GM18907 (cell line): ENCODE measurements at regions not wholly inside any gene's neighbourhood (a gene's known extent, or its start where the extent isn't known, plus 50 kb on each side); places are given as distances from the start of the nearest gene placed in this dataset.

Experiments
- ATAC-seq: cut with Tn5 transposase; IDR thresholded peaks from one replicate; pipeline ENCODE4 v1.9.1; 2021; ENCODE audit warnings: mild to moderate bottlenecking, moderate library complexity; ENCODE audit not compliant: unreplicated experiment

GRCh38 chr10:131698232-131698631 lies 202.6 kb upstream of the PPP2R2D start:
- ATAC-seq, result no peak

DNA sequence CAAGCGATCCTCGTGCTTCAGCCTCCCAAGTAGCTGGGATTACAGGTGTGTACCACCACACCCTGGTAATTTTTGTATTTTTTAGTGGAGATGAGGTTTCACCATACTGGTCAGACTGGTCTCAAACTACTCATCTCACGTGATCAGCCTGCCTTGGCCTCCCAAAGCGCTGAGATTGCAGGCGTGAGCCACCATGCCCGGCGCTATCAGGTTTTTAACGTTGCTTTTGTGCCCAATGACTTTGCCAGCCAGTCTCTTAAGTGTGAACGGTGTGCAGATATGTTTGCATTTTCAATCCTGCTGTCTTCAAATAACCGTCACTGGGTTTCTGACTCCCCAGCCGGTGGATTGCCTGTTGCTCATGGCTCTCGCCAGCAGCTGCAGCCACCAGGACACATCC lies 201.8 kb upstream of the PPP2R2D start:
- ATAC-seq, result no peak

GRCh38 chr10:131700032-131700431 lies 200.8 kb upstream of the PPP2R2D start:
- no peak for ATAC-seq

DNA sequence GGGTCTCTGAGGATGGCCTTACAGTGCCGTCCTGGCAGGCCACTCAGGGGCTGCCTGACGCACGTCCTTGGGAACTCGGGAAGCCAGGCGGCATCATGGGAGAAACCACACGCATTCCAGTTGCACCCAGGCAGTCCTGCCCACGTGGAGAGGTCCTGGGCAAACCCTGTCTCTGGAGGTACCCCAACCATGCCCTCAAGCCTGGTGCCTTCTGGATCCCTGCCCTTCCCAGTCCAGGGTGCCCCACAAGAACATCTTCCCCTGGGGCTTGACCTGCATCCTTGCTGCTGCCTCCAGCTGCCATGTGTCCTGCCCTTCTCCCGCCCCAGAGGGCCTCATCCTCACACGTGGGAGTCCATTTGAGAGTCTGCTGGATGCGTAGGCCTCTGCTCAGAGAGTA lies 200.3 kb upstream of the PPP2R2D start:
- ATAC-seq, result no peak

GRCh38 chr10:131701131-131701947 lies 199.5 kb upstream of the PPP2R2D start:
- ATAC-seq, result no peak

- no peak for ATAC-seq
Observed at GRCh38 chr10:131702531-131703356, 198.1 kb upstream of the PPP2R2D start.

GRCh38 chr10:131703541-131703940 lies 197.3 kb upstream of the PPP2R2D start:
- ATAC-seq, result no peak

DNA sequence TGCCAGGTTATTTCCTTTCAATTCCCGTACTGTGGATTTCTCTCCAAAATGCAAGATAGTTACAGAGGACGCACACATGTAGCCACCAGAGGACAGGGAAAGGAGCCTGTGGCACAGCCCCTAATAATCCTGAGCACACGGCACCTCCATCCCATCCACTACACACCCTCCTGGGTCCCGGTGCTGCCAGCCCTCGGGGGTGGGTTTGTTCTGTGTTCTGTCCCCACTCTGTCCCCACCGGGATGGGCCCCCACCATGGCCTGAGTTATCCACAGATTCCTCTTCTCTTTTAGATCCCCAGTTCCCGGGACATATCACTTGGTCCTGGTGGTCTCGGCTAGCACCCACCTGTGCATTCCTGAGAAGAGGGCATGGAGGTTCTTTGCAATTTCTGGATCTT lies 196.9 kb upstream of the PPP2R2D start:
- no peak for ATAC-seq

GRCh38 chr10:131706476-131706875 lies 194.3 kb upstream of the PPP2R2D start:
- no peak for ATAC-seq

GRCh38 chr10:131706952-131707351 lies 193.9 kb upstream of the PPP2R2D start:
- ATAC-seq, result no peak

- no peak for ATAC-seq
Observed at GRCh38 chr10:131708225-131708880, 192.5 kb upstream of the PPP2R2D start.

DNA sequence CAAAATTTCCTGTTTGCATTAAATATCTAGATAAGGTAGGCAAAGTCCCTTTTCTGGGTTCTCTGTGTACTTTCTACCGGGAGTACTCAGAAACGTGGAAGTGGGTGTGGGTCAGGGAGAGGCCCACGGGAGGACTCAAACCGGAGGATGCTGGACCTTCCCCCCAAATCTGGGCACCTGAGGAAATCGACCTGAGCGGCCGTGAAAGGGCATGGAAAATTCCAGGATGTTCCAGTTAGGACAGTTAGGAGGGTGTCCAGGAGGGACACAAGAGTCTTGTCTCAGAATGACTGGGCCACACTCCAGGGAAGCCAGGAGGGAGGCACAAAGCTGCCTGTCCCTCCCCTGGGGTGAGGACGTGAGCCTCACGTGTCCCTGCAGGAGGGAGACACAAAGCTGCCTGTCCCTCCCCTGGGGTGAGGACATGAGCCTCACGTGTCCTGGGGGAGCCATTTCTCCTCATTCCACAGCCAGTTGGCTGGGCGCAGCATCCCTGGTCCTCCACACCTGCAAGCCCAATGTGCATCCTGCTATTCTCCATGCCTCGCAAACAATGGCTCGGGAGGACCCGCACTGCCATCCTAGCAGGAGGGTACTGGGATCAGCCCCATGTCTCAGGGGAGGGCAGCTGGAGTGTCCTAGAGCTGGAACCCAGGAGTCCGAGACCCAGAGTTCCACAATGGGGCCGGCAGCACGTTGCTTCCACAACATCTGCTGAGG lies 190.5 kb upstream of the PPP2R2D start:
- ATAC-seq, result no peak

DNA sequence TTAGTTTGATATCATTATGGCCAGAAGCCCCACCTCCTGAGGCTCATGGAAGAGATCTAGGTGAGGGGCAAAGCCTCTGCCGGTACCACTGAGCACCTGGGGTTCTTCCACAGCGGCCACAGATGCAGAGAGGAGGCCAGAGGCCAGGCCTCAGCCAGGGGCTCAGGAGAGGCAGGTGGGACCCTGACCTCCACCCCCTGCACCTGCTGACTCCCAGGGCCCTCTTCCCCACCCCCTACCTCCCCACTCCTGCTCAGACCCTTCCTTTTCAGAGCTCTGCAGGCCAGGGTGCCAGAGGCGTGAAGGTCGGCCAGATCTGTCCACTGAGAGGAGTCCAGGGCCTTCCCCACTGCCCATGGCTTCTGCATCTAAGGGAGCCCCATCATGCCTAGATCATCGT lies 178.7 kb upstream of the PPP2R2D start:
- ATAC-seq, result no peak

DNA sequence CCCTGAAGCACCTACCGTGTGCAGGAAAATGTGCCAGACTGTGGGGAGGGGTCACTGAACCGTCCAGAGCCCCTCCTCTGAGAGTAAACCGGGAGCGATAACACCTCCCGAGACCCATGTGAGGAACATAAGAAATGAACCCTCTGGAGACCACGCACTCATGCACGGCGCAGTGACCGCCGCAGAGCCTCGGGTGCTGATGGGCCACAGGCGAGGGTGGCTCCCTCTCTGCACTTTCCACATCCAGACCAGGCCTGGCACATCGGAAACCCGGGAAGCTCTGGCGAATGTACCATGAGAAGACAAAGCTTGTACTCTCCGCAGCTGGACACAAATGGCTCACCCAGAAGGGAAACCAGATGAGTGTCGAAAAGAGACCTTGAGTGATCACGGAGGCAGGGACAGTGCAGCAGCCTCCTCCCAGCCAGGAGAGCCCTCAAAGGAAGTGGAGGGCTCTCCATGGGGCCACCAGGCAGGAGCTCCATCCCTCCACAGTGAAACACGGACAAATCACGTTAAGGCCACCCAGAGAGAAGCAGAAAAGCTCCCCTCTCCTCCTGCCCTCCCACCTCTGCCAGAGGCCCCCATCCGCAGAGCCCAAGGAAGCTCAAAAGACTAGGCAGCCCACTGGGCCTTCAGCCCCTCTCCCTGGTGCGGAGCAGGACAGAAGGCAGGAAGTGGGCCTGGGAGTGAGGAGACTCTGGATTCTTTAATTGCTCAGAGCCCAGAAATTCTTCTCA lies 178.1 kb upstream of the PPP2R2D start:
- ATAC-seq, result no peak

GRCh38 chr10:131723297-131724168 lies 177.3 kb upstream of the PPP2R2D start:
- ATAC-seq, result no peak

GRCh38 chr10:131724169-131724545 lies 176.7 kb upstream of the PPP2R2D start:
- ATAC-seq, result no peak

DNA sequence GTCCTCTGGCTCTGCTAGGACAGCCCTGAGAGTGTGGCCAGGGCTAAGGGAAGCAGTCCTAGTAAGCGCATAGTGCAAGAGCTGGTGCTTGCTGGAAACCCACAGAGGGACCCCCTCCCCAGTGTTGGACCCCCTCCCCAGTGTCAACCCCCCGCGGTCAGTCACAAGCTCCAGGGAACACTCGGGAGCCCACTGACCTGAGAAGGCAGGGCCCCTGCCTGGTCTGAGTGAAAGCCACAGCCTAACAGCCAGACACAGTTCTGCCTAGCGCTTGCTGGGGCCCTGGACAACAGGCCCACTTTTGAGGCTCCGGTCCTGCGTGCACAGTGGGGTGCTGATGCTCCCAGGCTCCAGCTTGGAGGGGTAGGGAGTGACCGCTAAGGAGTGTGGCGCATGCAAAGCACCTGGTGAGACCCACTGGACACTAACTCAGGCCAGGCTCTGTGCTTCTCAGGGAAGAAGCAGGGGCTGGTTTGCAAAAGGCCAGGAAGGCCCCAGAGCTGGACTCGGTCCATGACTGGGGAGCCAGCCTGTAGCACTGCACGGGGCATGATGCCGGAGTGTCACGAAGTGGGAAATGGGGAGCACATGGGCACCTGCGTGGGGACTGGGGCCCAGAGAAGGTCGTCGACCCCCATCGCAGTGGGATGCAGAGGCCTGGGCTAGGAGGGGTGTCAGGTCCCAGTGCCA lies 175.8 kb upstream of the PPP2R2D start:
- no peak for ATAC-seq

DNA sequence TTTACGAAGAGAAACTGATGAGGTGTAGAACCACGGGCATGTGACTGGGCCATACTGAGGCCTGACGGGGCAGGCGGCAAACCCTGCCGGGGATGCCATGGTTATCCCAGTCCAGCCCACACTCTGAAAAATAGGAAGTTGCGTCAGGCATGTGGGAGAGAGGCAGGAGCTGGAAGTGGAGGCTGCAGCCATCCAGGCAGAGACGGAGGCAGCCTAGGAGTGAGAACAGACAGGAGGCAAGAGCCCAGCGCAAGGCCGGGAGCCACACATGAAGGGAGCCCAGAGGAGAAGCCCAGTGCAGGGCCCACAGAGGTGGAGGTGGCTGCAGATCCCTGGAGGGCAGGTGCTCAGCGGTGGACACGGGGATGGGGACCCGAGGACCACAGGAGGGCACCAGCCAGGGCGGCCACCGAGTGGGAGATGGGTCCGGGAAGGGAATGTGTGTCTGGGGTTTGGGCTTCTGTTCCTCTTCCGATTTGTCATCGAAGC lies 175.2 kb upstream of the PPP2R2D start:
- ATAC-seq, result no peak
